ENCODE measurements at regions not wholly inside any gene's neighbourhood (a gene's known extent, or its start where the extent isn't known, plus 50 kb on each side); places are given as distances from the start of the nearest gene placed in this dataset.

DNA sequence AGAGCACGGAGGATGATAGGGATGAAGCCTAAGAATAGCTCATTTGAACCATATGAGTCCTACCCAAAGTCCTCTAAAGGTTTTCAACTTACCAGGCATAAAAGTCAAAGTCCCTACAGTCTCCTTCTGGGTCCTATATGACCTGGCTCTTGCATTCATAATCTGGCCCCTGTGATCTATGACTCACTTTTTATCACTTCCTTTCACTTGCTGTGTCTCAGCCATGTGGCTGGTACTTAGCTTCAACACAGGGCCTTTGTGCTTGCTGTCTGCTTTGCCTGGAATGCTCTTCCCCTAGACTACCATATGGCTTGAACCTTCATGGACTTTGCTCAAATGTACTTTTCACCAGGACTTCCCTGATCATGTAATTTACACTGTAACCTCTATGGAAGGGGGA, 137.6 kb upstream of the TMTC1 start:
- H3K4me1 ChIP-seq (ENCODE audit: low read length): no peaks in the 10 kb centered on the region
- no peak overlapping the region for H3K9ac ChIP-seq (ENCODE audit: low read length)
- TF ChIP-seq EZH2phosphoT487 (IDR thresholded peaks at IDR 0.05; ENCODE audit: low read depth) (no peak), CTCF (IDR thresholded peaks at IDR 0.05; ENCODE audit: low read depth, low read length) (no peak)
- H3K27ac ChIP-seq (ENCODE audit: low read length): no peak overlapping the region
- no peaks in the 10 kb centered on the region for H3K27me3 ChIP-seq (ENCODE audit: low read depth, low read length)
- H3K9me3 ChIP-seq (ENCODE audit: insufficient read depth, low read length): no peaks in the 10 kb centered on the region
- no peak overlapping the region for H2AFZ ChIP-seq (ENCODE audit: low read depth, low read length)
- no peak overlapping the region for H3K4me3 ChIP-seq (ENCODE audit: low read length)
- H3K79me2 ChIP-seq (ENCODE audit: low read length): no peaks in the 10 kb centered on the region
- H3K36me3 ChIP-seq (replicated peaks; ENCODE audit: low read depth, low read length): no peaks in the 10 kb centered on the region
- no peaks in the 10 kb centered on the region for H4K20me1 ChIP-seq (ENCODE audit: insufficient read depth, low read length)
- no peak overlapping the region for H3K4me2 ChIP-seq (ENCODE audit: low read length)

- Histone ChIP-seq H3K9ac (ENCODE audit: low read length) (no peak overlapping the region), H2AFZ (ENCODE audit: low read depth, low read length) (no peak overlapping the region), H3K9me3 (ENCODE audit: insufficient read depth, low read length) (no peaks in the 10 kb centered on the region), H3K79me2 (ENCODE audit: low read length) (no peaks in the 10 kb centered on the region), H3K4me3 (ENCODE audit: low read length) (no peak overlapping the region), H3K4me1 (ENCODE audit: low read length) (no peaks in the 10 kb centered on the region), H3K4me2 (ENCODE audit: low read length) (no peak overlapping the region), H4K20me1 (ENCODE audit: insufficient read depth, low read length) (no peaks in the 10 kb centered on the region), H3K36me3 (replicated peaks; ENCODE audit: low read depth, low read length) (no peaks in the 10 kb centered on the region), H3K27me3 (ENCODE audit: low read depth, low read length) (no peaks in the 10 kb centered on the region), H3K27ac (ENCODE audit: low read length) (no peak overlapping the region)
- TF ChIP-seq EZH2phosphoT487 (IDR thresholded peaks at IDR 0.05; ENCODE audit: low read depth) (no peak), CTCF (IDR thresholded peaks at IDR 0.05; ENCODE audit: low read depth, low read length) (no peak)
Measured at GRCh38 chr12:29908157-29908556, 124.4 kb upstream of the TMTC1 start.

- Histone ChIP-seq H3K4me1 (ENCODE audit: low read length) (no peaks in the 10 kb centered on the region), H3K27me3 (ENCODE audit: low read depth, low read length) (no peaks in the 10 kb centered on the region), H3K4me3 (ENCODE audit: low read length) (no peak overlapping the region), H3K36me3 (replicated peaks; ENCODE audit: low read depth, low read length) (no peaks in the 10 kb centered on the region), H3K79me2 (ENCODE audit: low read length) (no peaks in the 10 kb centered on the region), H3K9me3 (ENCODE audit: insufficient read depth, low read length) (no peaks in the 10 kb centered on the region), H3K9ac (ENCODE audit: low read length) (no peak overlapping the region), H4K20me1 (ENCODE audit: insufficient read depth, low read length) (no peaks in the 10 kb centered on the region), H2AFZ (ENCODE audit: low read depth, low read length) (no peak overlapping the region), H3K4me2 (ENCODE audit: low read length) (no peak overlapping the region), H3K27ac (ENCODE audit: low read length) (no peak overlapping the region)
- TF ChIP-seq CTCF (IDR thresholded peaks at IDR 0.05; ENCODE audit: low read depth, low read length): no peak
- TF ChIP-seq EZH2phosphoT487 (IDR thresholded peaks at IDR 0.05; ENCODE audit: low read depth): no peak
Measured at GRCh38 chr12:29907461-29907860, 123.7 kb upstream of the TMTC1 start.

GRCh38 chr12:29902043-29902442, 118.3 kb upstream of the TMTC1 start:
- no peaks in the 10 kb centered on the region for H3K79me2 ChIP-seq (ENCODE audit: low read length)
- no peak overlapping the region for H3K9ac ChIP-seq (ENCODE audit: low read length)
- H3K4me2 ChIP-seq (ENCODE audit: low read length): no peak overlapping the region
- no peaks in the 10 kb centered on the region for H3K27me3 ChIP-seq (ENCODE audit: low read depth, low read length)
- no peak overlapping the region for H3K4me3 ChIP-seq (ENCODE audit: low read length)
- H3K9me3 ChIP-seq (ENCODE audit: insufficient read depth, low read length): no peaks in the 10 kb centered on the region
- no peaks in the 10 kb centered on the region for H3K36me3 ChIP-seq (replicated peaks; ENCODE audit: low read depth, low read length)
- H4K20me1 ChIP-seq (ENCODE audit: insufficient read depth, low read length): no peaks in the 10 kb centered on the region
- no peak overlapping the region for H3K27ac ChIP-seq (ENCODE audit: low read length)
- 0 out of 2 replicates have a peak, but pooled peaks cover 5% of the 10 kb centered on the region for H3K4me1 ChIP-seq (ENCODE audit: low read length)
- no peak overlapping the region for H2AFZ ChIP-seq (ENCODE audit: low read depth, low read length)
- TF ChIP-seq CTCF (IDR thresholded peaks at IDR 0.05; ENCODE audit: low read depth, low read length) (no peak), EZH2phosphoT487 (IDR thresholded peaks at IDR 0.05; ENCODE audit: low read depth) (no peak)

Measured in OCI-LY3 (cell line).